Tibial artery (tissue), 4 donors: ENCODE measurements at regions not wholly inside any gene's neighbourhood (a gene's known extent, or its start where the extent isn't known, plus 50 kb on each side); places are given as distances from the start of the nearest gene placed in this dataset.

ENCODE experiments used
- DNase-seq, 2 donors: peaks; one replicate each; pipeline ENCODE4 v3.0.0-alpha.2; 2019
- H3K27ac ChIP-seq, 2 donors: fragments of 200-600 bp; sonication (generic) in 1 of 2; 1 replicate in 1 of 2; 2 replicates in 1 of 2; pipeline ENCODE4 v1.5.1; 2018 to 2019; ENCODE audit warnings: mild to moderate bottlenecking in 1 of 2
- H3K27me3 ChIP-seq, 2 donors: fragments of 200-600 bp; sonication (generic) in 1 of 2; one replicate each; pipeline versions ENCODE4 v1.5.1 to v1.6.0; 2016 to 2019
- H3K36me3 ChIP-seq, 3 donors: fragments of 200-600 bp; sonication (generic) in 2 of 3; one replicate each; pipeline ENCODE4 v1.5.1; 2016 to 2019; ENCODE audit warnings: mild to moderate bottlenecking in 2 of 3
- H3K4me1 ChIP-seq, 4 donors: fragments of 200-600 bp; sonication (generic) in 2 of 4; 1 replicate in 3 of 4; 2 replicates in 1 of 4; pipeline ENCODE4 v1.5.1; 2016 to 2019
- H3K4me3 ChIP-seq, 2 donors: fragments of 200-600 bp; sonication (generic) in 1 of 2; 1 replicate in 1 of 2; 2 replicates in 1 of 2; pipeline ENCODE4 v1.5.1; 2018 to 2019; ENCODE audit warnings: mild to moderate bottlenecking in 2 of 2
- H3K9me3 ChIP-seq, 3 donors: fragments of 200-600 bp; sonication (generic) in 1 of 3; one replicate each; pipeline ENCODE4 v1.5.1; 2016 to 2019
- intact Hi-C: fragments of 100-400 bp; cut with DNase I; formaldehyde crosslinking; loops from one replicate; pipeline ENCODE4 v1.15.0; 2023; ENCODE audit warnings: low total_unique reads
- TF ChIP-seq, protein P1 (sequence below), 2 experiments: fragments of 200-600 bp in 1 of 2; fragments of 450-650 bp in 1 of 2; IDR thresholded peaks; one replicate each; pipeline ENCODE4 v1.5.1; 2017 to 2019; ENCODE audit warnings: antibody characterized with exemption in 2 of 2, mild to moderate bottlenecking in 1 of 2, moderate library complexity in 1 of 2

GRCh38 chrX:40318076-40318475, 220.3 kb upstream of the BCOR start:
- DNase-seq, result no peak
- no peak overlapping the region for H3K4me3 ChIP-seq
- TF ChIP-seq, protein P1, sequence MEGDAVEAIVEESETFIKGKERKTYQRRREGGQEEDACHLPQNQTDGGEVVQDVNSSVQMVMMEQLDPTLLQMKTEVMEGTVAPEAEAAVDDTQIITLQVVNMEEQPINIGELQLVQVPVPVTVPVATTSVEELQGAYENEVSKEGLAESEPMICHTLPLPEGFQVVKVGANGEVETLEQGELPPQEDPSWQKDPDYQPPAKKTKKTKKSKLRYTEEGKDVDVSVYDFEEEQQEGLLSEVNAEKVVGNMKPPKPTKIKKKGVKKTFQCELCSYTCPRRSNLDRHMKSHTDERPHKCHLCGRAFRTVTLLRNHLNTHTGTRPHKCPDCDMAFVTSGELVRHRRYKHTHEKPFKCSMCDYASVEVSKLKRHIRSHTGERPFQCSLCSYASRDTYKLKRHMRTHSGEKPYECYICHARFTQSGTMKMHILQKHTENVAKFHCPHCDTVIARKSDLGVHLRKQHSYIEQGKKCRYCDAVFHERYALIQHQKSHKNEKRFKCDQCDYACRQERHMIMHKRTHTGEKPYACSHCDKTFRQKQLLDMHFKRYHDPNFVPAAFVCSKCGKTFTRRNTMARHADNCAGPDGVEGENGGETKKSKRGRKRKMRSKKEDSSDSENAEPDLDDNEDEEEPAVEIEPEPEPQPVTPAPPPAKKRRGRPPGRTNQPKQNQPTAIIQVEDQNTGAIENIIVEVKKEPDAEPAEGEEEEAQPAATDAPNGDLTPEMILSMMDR (IDR thresholded peaks at IDR 0.05), result no peak
- peaks cover 0 to 63% (median 61%) of the 10 kb centered on the region in 3 donors for H3K9me3 ChIP-seq
- no peaks in the 10 kb centered on the region for H3K36me3 ChIP-seq
- H3K27me3 ChIP-seq, result no peaks in the 10 kb centered on the region
- intact Hi-C loops, result no loop called here
- no peak overlapping the region for H3K27ac ChIP-seq
- H3K4me1 ChIP-seq, result no peaks in the 10 kb centered on the region

- DNase-seq, result no peak
- no peaks in the 10 kb centered on the region for H3K27me3 ChIP-seq
- H3K36me3 ChIP-seq, result no peaks in the 10 kb centered on the region
- no peaks in the 10 kb centered on the region for H3K4me1 ChIP-seq
- intact Hi-C loops, result no loop called here
- peaks cover 0 to 59% (median 57%) of the 10 kb centered on the region in 3 donors for H3K9me3 ChIP-seq
- TF ChIP-seq, protein P1 (IDR thresholded peaks at IDR 0.05), result no peak
- H3K27ac ChIP-seq, result no peak overlapping the region
- no peak overlapping the region for H3K4me3 ChIP-seq
Observed at GRCh38 chrX:40316502-40316901, 218.7 kb upstream of the BCOR start.

GRCh38 chrX:40314070-40314469, 216.3 kb upstream of the BCOR start:
- TF ChIP-seq, protein P1 (IDR thresholded peaks at IDR 0.05), result no peak
- intact Hi-C loops, result no loop called here

DNA sequence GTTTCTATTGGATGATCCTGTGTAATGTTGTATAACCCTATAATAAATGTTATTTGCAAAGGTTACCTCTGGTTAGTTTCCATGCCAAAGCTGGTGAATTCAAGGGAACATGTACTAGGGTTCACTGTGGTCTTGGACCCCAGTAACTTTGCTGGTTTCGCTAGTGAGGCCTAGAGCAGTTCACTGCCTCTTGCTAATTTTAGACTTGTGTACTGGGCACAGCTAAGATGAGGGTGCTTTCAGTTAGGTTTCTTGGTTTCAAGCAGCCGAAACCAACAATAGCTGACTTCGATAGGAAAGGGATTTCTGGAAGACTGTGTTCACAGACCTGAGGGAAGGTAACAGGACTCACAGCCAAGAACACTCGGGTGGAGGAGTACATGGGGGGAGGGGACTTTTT, 215.5 kb upstream of the BCOR start:
- H3K9me3 ChIP-seq, result peaks cover 0 to 31% (median 28%) of the 10 kb centered on the region in 3 donors
- H3K4me1 ChIP-seq, result no peaks in the 10 kb centered on the region
- no peaks in the 10 kb centered on the region for H3K36me3 ChIP-seq
- no peak overlapping the region for H3K27ac ChIP-seq
- H3K27me3 ChIP-seq, result no peaks in the 10 kb centered on the region
- TF ChIP-seq, protein P1 (IDR thresholded peaks at IDR 0.05), result no peak
- no peak for DNase-seq
- no peak overlapping the region for H3K4me3 ChIP-seq
- intact Hi-C loops, result no loop called here

More at GRCh38 chrX:40314070-40314469, 216.3 kb upstream of the BCOR start:
- DNase-seq, result no peak
- Histone ChIP-seq H3K4me3 (no peak overlapping the region), H3K9me3 (peaks cover 0 to 37% (median 36%) of the 10 kb centered on the region in 3 donors), H3K4me1 (no peaks in the 10 kb centered on the region), H3K27ac (no peak overlapping the region), H3K36me3 (no peaks in the 10 kb centered on the region), H3K27me3 (no peaks in the 10 kb centered on the region)

GRCh38 chrX:40310447-40310846, 212.7 kb upstream of the BCOR start:
- Histone ChIP-seq H3K4me1 (no peaks in the 10 kb centered on the region), H3K27me3 (no peaks in the 10 kb centered on the region), H3K27ac (no peak overlapping the region), H3K36me3 (no peaks in the 10 kb centered on the region), H3K4me3 (no peak overlapping the region), H3K9me3 (peaks cover 0 to 13% (median 5%) of the 10 kb centered on the region in 3 donors)
- no peak for DNase-seq
- intact Hi-C loops, result no loop called here
- TF ChIP-seq, protein P1 (IDR thresholded peaks at IDR 0.05), result no peak

GRCh38 chrX:40310016-40310415, 212.3 kb upstream of the BCOR start:
- Histone ChIP-seq H3K27me3 (no peaks in the 10 kb centered on the region), H3K27ac (no peak overlapping the region), H3K4me1 (no peaks in the 10 kb centered on the region), H3K36me3 (no peaks in the 10 kb centered on the region), H3K9me3 (peaks cover 0 to 11% (median 4%) of the 10 kb centered on the region in 3 donors), H3K4me3 (no peak overlapping the region)
- no peak for DNase-seq
- intact Hi-C loops, result no loop called here
- TF ChIP-seq, protein P1 (IDR thresholded peaks at IDR 0.05), result no peak
